ENCODE measurements at regions not wholly inside any gene's neighbourhood (a gene's known extent, or its start where the extent isn't known, plus 50 kb on each side); places are given as distances from the start of the nearest gene placed in this dataset.

DNA sequence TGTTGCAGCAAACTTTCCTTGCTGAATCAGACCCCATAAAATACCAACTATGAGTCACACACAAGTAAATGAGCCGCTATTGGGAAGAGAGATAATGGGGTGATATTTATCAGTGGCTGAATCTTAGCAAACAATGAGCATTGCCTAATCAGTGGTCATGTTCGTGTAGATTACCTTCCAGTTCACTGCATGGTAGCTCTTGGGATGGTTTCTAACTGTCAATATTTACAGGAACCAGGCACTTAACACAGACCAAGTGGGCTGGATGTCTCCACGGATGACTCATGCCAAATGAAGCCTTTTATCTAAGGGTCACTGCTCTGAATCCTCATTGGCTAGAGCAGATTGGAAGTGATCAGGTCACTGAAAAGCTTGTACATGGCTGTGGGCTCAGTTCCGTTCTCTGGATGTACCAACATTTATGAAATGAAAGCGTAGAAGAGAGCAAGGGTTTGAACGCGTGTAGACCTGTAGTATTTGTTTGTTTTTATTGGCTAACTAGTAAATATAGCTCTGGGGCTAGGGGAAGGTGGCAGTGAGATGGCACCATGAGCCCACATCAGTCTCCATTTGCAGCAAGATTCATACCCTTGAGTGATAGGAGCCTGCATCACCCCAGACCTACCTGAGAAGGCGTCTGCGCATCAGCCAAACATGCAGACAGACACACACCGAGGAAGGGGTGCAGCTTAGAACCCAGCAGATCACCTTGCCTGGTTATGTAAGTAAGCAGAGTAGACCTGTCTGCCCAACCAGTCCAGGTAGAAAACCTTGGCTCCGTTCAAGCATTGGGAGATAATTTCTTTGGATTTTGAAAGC, 153.3 kb downstream of the TOMM20 start (continued):
- TF ChIP-seq, protein P1, sequence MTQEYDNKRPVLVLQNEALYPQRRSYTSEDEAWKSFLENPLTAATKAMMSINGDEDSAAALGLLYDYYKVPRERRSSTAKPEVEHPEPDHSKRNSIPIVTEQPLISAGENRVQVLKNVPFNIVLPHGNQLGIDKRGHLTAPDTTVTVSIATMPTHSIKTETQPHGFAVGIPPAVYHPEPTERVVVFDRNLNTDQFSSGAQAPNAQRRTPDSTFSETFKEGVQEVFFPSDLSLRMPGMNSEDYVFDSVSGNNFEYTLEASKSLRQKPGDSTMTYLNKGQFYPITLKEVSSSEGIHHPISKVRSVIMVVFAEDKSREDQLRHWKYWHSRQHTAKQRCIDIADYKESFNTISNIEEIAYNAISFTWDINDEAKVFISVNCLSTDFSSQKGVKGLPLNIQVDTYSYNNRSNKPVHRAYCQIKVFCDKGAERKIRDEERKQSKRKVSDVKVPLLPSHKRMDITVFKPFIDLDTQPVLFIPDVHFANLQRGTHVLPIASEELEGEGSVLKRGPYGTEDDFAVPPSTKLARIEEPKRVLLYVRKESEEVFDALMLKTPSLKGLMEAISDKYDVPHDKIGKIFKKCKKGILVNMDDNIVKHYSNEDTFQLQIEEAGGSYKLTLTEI (CRISPR knock-in tag; conservative IDR thresholded peaks at IDR 0.05) = no peak
- TF ChIP-seq, protein P2, sequence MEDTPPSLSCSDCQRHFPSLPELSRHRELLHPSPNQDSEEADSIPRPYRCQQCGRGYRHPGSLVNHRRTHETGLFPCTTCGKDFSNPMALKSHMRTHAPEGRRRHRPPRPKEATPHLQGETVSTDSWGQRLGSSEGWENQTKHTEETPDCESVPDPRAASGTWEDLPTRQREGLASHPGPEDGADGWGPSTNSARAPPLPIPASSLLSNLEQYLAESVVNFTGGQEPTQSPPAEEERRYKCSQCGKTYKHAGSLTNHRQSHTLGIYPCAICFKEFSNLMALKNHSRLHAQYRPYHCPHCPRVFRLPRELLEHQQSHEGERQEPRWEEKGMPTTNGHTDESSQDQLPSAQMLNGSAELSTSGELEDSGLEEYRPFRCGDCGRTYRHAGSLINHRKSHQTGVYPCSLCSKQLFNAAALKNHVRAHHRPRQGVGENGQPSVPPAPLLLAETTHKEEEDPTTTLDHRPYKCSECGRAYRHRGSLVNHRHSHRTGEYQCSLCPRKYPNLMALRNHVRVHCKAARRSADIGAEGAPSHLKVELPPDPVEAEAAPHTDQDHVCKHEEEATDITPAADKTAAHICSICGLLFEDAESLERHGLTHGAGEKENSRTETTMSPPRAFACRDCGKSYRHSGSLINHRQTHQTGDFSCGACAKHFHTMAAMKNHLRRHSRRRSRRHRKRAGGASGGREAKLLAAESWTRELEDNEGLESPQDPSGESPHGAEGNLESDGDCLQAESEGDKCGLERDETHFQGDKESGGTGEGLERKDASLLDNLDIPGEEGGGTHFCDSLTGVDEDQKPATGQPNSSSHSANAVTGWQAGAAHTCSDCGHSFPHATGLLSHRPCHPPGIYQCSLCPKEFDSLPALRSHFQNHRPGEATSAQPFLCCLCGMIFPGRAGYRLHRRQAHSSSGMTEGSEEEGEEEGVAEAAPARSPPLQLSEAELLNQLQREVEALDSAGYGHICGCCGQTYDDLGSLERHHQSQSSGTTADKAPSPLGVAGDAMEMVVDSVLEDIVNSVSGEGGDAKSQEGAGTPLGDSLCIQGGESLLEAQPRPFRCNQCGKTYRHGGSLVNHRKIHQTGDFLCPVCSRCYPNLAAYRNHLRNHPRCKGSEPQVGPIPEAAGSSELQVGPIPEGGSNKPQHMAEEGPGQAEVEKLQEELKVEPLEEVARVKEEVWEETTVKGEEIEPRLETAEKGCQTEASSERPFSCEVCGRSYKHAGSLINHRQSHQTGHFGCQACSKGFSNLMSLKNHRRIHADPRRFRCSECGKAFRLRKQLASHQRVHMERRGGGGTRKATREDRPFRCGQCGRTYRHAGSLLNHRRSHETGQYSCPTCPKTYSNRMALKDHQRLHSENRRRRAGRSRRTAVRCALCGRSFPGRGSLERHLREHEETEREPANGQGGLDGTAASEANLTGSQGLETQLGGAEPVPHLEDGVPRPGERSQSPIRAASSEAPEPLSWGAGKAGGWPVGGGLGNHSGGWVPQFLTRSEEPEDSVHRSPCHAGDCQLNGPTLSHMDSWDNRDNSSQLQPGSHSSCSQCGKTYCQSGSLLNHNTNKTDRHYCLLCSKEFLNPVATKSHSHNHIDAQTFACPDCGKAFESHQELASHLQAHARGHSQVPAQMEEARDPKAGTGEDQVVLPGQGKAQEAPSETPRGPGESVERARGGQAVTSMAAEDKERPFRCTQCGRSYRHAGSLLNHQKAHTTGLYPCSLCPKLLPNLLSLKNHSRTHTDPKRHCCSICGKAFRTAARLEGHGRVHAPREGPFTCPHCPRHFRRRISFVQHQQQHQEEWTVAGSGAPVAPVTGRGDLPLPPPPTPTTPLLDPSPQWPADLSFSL (CRISPR knock-in tag; IDR thresholded peaks at IDR 0.05) = no peak
- TF ChIP-seq, protein P3, sequence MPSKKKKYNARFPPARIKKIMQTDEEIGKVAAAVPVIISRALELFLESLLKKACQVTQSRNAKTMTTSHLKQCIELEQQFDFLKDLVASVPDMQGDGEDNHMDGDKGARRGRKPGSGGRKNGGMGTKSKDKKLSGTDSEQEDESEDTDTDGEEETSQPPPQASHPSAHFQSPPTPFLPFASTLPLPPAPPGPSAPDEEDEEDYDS (CRISPR knock-in tag; IDR thresholded peaks at IDR 0.05) = peak; percentile 96
- TF ChIP-seq ZNF296 (CRISPR knock-in tag; conservative IDR thresholded peaks at IDR 0.05) (no peak), FOXK1 (CRISPR knock-in tag; IDR thresholded peaks at IDR 0.05; ENCODE audit: borderline replicate concordance, low read depth) (peak; percentile 97), TBX3 (IDR thresholded peaks at IDR 0.05; ENCODE audit: borderline replicate concordance) (peak; percentile 97), ZNF232 (CRISPR knock-in tag; IDR thresholded peaks at IDR 0.05; ENCODE audit: borderline replicate concordance) (peak; percentile 33; the same call in 1 of the 2 replicates)
- TF ChIP-seq, protein P4, sequence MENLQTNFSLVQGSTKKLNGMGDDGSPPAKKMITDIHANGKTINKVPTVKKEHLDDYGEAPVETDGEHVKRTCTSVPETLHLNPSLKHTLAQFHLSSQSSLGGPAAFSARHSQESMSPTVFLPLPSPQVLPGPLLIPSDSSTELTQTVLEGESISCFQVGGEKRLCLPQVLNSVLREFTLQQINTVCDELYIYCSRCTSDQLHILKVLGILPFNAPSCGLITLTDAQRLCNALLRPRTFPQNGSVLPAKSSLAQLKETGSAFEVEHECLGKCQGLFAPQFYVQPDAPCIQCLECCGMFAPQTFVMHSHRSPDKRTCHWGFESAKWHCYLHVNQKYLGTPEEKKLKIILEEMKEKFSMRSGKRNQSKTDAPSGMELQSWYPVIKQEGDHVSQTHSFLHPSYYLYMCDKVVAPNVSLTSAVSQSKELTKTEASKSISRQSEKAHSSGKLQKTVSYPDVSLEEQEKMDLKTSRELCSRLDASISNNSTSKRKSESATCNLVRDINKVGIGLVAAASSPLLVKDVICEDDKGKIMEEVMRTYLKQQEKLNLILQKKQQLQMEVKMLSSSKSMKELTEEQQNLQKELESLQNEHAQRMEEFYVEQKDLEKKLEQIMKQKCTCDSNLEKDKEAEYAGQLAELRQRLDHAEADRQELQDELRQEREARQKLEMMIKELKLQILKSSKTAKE (CRISPR knock-in tag; IDR thresholded peaks at IDR 0.05; ENCODE audit: borderline replicate concordance) = peak; percentile 95
- TF ChIP-seq, protein P5, sequence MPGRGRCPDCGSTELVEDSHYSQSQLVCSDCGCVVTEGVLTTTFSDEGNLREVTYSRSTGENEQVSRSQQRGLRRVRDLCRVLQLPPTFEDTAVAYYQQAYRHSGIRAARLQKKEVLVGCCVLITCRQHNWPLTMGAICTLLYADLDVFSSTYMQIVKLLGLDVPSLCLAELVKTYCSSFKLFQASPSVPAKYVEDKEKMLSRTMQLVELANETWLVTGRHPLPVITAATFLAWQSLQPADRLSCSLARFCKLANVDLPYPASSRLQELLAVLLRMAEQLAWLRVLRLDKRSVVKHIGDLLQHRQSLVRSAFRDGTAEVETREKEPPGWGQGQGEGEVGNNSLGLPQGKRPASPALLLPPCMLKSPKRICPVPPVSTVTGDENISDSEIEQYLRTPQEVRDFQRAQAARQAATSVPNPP (CRISPR knock-in tag; IDR thresholded peaks at IDR 0.05) = 0 out of 2 replicates have a peak, but pooled peaks have one; percentile 48
- TF ChIP-seq, protein P6, sequence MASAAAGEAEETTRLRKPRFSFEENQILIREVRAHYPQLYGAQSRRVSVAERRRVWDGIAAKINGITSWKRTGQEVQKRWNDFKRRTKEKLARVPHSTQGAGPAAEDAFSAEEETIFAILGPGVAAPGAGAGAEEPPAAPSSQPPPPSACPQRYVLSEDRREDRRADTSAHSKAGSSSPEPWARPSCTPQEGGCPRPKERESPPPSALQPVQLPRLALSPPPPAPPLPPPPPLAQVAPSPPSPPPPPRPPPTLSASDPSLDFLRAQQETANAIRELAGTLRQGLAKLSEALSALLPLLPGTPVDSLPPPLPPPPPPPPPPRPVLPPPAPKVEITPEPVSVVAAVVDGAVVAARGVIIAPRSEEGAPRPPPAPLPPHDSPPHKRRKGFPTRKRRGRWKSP (CRISPR knock-in tag; IDR thresholded peaks at IDR 0.05) = peak; percentile 85
